ENCODE measurements at regions not wholly inside any gene's neighbourhood (a gene's known extent, or its start where the extent isn't known, plus 50 kb on each side); places are given as distances from the start of the nearest gene placed in this dataset.

GRCh38 chr5:135110785-135111596 lies 77.0 kb upstream of the PITX1 start:
- ChIA-PET RAD21 (ENCODE audit: unreplicated experiment) (no interaction called here), POLR2A (no interaction called here), SMC1A (ENCODE audit: uncharacterized antibody, unreplicated experiment) (interaction anchor here (0.7 kb wide), 1 partner anchor 16 kb away, joined by 3 read pairs; no protein-coding TSS in a partner anchor), CTCF (no interaction called here)
- H3K36me3 ChIP-seq (ENCODE audit: control insufficient read depth in 2 of 2, insufficient read depth in 2 of 2, low read length in 1 of 2), result no peaks in the 10 kb centered on the region
- no peaks in the 10 kb centered on the region; a peak in 2 of 4 replicates for H3K27me3 ChIP-seq (replicated peaks in 1 of 2; ENCODE audit: control insufficient read depth in 2 of 2, insufficient read depth in 2 of 2, low read length in 1 of 2)
- no peak overlapping the region for H3K4me3 ChIP-seq
- no TSS peak for BruUV-seq (replicated peaks)
- 39% methylated on average over 11 of the region's 11 CpGs for WGBS (ENCODE audit: insufficient coverage, insufficient replicate concordance, low lambda C conversion rate, missing lambda C conversion rate)
- H4K20me1 ChIP-seq (ENCODE audit: control insufficient read depth, insufficient read depth), result no peaks in the 10 kb centered on the region
- H3K27ac ChIP-seq (ENCODE audit: control insufficient read depth, insufficient read depth), result no peak overlapping the region
- intact Hi-C loops (cut with micrococcal nuclease; ENCODE audit: unreplicated experiment) (no loop called here), in situ Hi-C loops (cut with MboI) (no loop called here)
- TF ChIP-seq ASH2L (IDR thresholded peaks at IDR 0.05; ENCODE audit: borderline replicate concordance, low read depth) (no peak), FOXM1 (IDR thresholded peaks at IDR 0.05; ENCODE audit: low read depth, low read length) (no peak), POLR2AphosphoS2 (IDR thresholded peaks at IDR 0.05; ENCODE audit: low read depth, low read length) (no peak), SPI1 (IDR thresholded peaks at IDR 0.05; ENCODE audit: borderline replicate concordance, insufficient read depth, low read depth, low read length) (no peak), YY1 (IDR thresholded peaks at IDR 0.05; ENCODE audit: low read depth, low read length) (no peak), NKRF (conservative IDR thresholded peaks at IDR 0.05) (no peak), EZH2 (IDR thresholded peaks at IDR 0.05; ENCODE audit: borderline replicate concordance, control insufficient read depth, low read depth, low read length) (no peak), TCF12 (IDR thresholded peaks at IDR 0.05; ENCODE audit: low read depth, low read length) (no peak), JUND (IDR thresholded peaks at IDR 0.05; ENCODE audit: low read depth, low read length) (no peak), TAF1 (IDR thresholded peaks at IDR 0.05; ENCODE audit: borderline replicate concordance, low read depth, low read length) (no peak), TARDBP (IDR thresholded peaks at IDR 0.05; ENCODE audit: borderline replicate concordance) (no peak), IRF5 (IDR thresholded peaks at IDR 0.05; ENCODE audit: borderline replicate concordance) (no peak)
- ATAC-seq (no peak), FAIRE-seq (no peak), DNase-seq (ENCODE audit: low read depth, low spot score) (no peak)
- H3K9ac ChIP-seq (ENCODE audit: control insufficient read depth, insufficient read depth, low read length), result no peak overlapping the region
- H3K79me2 ChIP-seq (ENCODE audit: control insufficient read depth, insufficient read depth, low read length), result no peaks in the 10 kb centered on the region
- H2AFZ ChIP-seq (ENCODE audit: control insufficient read depth, low read depth, low read length), result no peak overlapping the region
- H3K4me1 ChIP-seq (ENCODE audit: control insufficient read depth, insufficient read depth, low read length), result no peaks in the 10 kb centered on the region
- no peaks in the 10 kb centered on the region for H3K9me3 ChIP-seq (replicated peaks; ENCODE audit: control insufficient read depth, insufficient read depth, low read length)
- no peak overlapping the region for H3K4me2 ChIP-seq (ENCODE audit: control insufficient read depth, insufficient read depth)
